ENCODE measurements at regions not wholly inside any gene's neighbourhood (a gene's known extent, or its start where the extent isn't known, plus 50 kb on each side); places are given as distances from the start of the nearest gene placed in this dataset.

DNA sequence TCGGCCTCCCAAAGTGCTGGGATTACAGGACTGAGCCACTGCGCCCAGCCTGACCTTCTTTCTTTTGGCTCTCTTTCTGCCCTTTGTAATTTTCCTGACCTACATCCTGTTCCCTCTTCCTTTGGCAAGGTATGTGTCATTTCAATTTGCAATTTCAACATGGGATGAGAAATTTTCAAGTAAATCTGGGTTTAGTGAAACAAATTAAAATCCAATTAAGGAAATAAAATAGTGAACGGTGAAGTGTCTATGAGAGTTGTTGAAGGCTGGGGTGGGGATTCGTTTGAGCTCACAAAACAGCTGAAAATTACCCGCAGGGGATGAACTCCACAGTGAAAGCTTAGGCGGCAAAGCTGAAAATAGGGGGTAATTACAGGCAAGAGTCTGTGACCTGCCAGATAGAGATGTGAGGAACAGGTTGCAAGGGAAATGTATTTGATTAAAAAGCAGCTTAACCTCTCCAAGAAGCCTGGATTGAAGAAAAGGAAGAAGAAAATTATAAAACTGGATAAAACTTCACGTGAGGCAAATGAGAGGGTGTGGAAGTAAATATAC, 277.7 kb downstream of the UTP18 start:
- TF ChIP-seq ZNF384 (IDR thresholded peaks at IDR 0.05; ENCODE audit: borderline replicate concordance, low read depth, low read length) (no peak), GATAD2B (conservative IDR thresholded peaks at IDR 0.05; ENCODE audit: low read depth) (no peak), EGR1 (IDR thresholded peaks at IDR 0.05; ENCODE audit: borderline replicate concordance in 1 of 2, low read depth in 2 of 2, low read length in 2 of 2) (no peak), ESRRA (IDR thresholded peaks at IDR 0.05; ENCODE audit: low read length) (no peak), SRF (IDR thresholded peaks at IDR 0.05; ENCODE audit: low read depth in 2 of 2, low read length in 2 of 2) (no peak), RAD51 (IDR thresholded peaks at IDR 0.05) (no peak), PAX8 (IDR thresholded peaks at IDR 0.05) (no peak), HDAC2 (IDR thresholded peaks at IDR 0.05) (no peak), POLR2A (IDR thresholded peaks at IDR 0.05; ENCODE audit: low read depth, low read length) (no peak), MYC (IDR thresholded peaks at IDR 0.05; ENCODE audit: insufficient read depth, insufficient read length, insufficient replicate concordance, low read length, severe bottlenecking) (no peak), RUNX3 (IDR thresholded peaks at IDR 0.05; ENCODE audit: low read length) (no peak), ZNF274 (IDR thresholded peaks at IDR 0.05; ENCODE audit: insufficient read depth, insufficient read length) (no peak), ZZZ3 (IDR thresholded peaks at IDR 0.05; ENCODE audit: control insufficient read depth, insufficient read length, low read depth) (no peak), NBN (IDR thresholded peaks at IDR 0.05) (no peak), CHD2 (IDR thresholded peaks at IDR 0.05; ENCODE audit: borderline replicate concordance, low read depth, low read length) (no peak), ETV6 (conservative IDR thresholded peaks at IDR 0.05 in 1 of 2, IDR thresholded peaks at IDR 0.05 in 1 of 2; ENCODE audit: borderline replicate concordance in 1 of 2, low read depth in 1 of 2) (no peak), CBFB (IDR thresholded peaks at IDR 0.05; ENCODE audit: low read depth) (no peak), EP300 (IDR thresholded peaks at IDR 0.05; ENCODE audit: borderline replicate concordance in 1 of 2, control insufficient read depth in 1 of 2, low read depth in 2 of 2, low read length in 2 of 2) (no peak)
- TF ChIP-seq, protein P1, sequence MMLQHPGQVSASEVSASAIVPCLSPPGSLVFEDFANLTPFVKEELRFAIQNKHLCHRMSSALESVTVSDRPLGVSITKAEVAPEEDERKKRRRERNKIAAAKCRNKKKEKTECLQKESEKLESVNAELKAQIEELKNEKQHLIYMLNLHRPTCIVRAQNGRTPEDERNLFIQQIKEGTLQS (IDR thresholded peaks at IDR 0.05; ENCODE audit: borderline replicate concordance, extremely low read depth, low read depth, low read length) = no peak
- TF ChIP-seq, protein P2, sequence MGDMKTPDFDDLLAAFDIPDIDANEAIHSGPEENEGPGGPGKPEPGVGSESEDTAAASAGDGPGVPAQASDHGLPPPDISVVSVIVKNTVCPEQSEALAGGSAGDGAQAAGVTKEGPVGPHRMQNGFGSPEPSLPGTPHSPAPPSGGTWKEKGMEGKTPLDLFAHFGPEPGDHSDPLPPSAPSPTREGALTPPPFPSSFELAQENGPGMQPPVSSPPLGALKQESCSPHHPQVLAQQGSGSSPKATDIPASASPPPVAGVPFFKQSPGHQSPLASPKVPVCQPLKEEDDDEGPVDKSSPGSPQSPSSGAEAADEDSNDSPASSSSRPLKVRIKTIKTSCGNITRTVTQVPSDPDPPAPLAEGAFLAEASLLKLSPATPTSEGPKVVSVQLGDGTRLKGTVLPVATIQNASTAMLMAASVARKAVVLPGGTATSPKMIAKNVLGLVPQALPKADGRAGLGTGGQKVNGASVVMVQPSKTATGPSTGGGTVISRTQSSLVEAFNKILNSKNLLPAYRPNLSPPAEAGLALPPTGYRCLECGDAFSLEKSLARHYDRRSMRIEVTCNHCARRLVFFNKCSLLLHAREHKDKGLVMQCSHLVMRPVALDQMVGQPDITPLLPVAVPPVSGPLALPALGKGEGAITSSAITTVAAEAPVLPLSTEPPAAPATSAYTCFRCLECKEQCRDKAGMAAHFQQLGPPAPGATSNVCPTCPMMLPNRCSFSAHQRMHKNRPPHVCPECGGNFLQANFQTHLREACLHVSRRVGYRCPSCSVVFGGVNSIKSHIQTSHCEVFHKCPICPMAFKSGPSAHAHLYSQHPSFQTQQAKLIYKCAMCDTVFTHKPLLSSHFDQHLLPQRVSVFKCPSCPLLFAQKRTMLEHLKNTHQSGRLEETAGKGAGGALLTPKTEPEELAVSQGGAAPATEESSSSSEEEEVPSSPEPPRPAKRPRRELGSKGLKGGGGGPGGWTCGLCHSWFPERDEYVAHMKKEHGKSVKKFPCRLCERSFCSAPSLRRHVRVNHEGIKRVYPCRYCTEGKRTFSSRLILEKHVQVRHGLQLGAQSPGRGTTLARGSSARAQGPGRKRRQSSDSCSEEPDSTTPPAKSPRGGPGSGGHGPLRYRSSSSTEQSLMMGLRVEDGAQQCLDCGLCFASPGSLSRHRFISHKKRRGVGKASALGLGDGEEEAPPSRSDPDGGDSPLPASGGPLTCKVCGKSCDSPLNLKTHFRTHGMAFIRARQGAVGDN (IDR thresholded peaks at IDR 0.05) = no peak
- CTCF ChIA-PET = interaction anchor here (1.4 to 3.7 kb wide), 4 partner anchors 12 to 166 kb away, joined by 3 to 29 read pairs (median 4); no protein-coding TSS in a partner anchor
- H3K36me3 ChIP-seq (ENCODE audit: control insufficient read depth in 2 of 2, insufficient read depth in 2 of 2, low read length in 1 of 2) = no peaks in the 10 kb centered on the region
- intact Hi-C loops (cut with micrococcal nuclease; ENCODE audit: unreplicated experiment) (loop anchor here (2.0 to 10.0 kb wide), 3 partner anchors 76 to 239 kb away; no protein-coding TSS in a partner anchor), in situ Hi-C loops (cut with MboI) (loop anchor here (10.0 kb wide), 1 partner anchor 353 kb away; no protein-coding TSS in a partner anchor)
- no peak overlapping the region for H3K27ac ChIP-seq (ENCODE audit: control insufficient read depth, insufficient read depth)
- no peak for FAIRE-seq
- no peak overlapping the region for H3K4me3 ChIP-seq
- no peaks in the 10 kb centered on the region; the same call in 2 of the 3 replicates for H3K9me3 ChIP-seq (replicated peaks; ENCODE audit: control insufficient read depth, insufficient read depth, low read length)
- POLR2A ChIA-PET = no interaction called here
- H3K27me3 ChIP-seq (replicated peaks in 1 of 2; ENCODE audit: control insufficient read depth in 2 of 2, insufficient read depth in 2 of 2, low read length in 1 of 2) = no peaks in the 10 kb centered on the region
- BruUV-seq (replicated peaks) = no TSS peak
- H2AFZ ChIP-seq (ENCODE audit: control insufficient read depth, low read depth, low read length) = no peak overlapping the region
- H3K9ac ChIP-seq (ENCODE audit: control insufficient read depth, insufficient read depth, low read length) = no peak overlapping the region
- RAD21 ChIA-PET (ENCODE audit: unreplicated experiment) = no interaction called here
- no peaks in the 10 kb centered on the region for H3K79me2 ChIP-seq (ENCODE audit: control insufficient read depth, insufficient read depth, low read length)
- SMC1A ChIA-PET (ENCODE audit: uncharacterized antibody, unreplicated experiment) = interaction anchor here (0.7 kb wide), 1 partner anchor 76 kb away, joined by 3 read pairs; no protein-coding TSS in a partner anchor
- DNase-seq (ENCODE audit: low read depth, low spot score) = no peak
- H4K20me1 ChIP-seq (ENCODE audit: control insufficient read depth, insufficient read depth) = no peaks in the 10 kb centered on the region
- H3K4me2 ChIP-seq (ENCODE audit: control insufficient read depth, insufficient read depth) = no peak overlapping the region
- 25% methylated on average over 7 of the region's 7 CpGs for WGBS (ENCODE audit: insufficient coverage, insufficient replicate concordance, low lambda C conversion rate, missing lambda C conversion rate)
- no peaks in the 10 kb centered on the region for H3K4me1 ChIP-seq (ENCODE audit: control insufficient read depth, insufficient read depth, low read length)
- no peak for ATAC-seq

All from GM12878 (cell line).